K562 (cell line): ENCODE measurements at regions not wholly inside any gene's neighbourhood (a gene's known extent, or its start where the extent isn't known, plus 50 kb on each side); places are given as distances from the start of the nearest gene placed in this dataset.

Experiments used
- ATAC-seq: fragments of 200-7000 bp; cut with Tn5 transposase; 3 replicates; pipeline ENCODE4 v1.9.1; 2020; ENCODE audit warnings: moderate library complexity
- BruUV-seq: library from RNA; stranded (reverse); fragments of 400-500 nt; replicated peaks from 2 replicates; lab custom pipeline; 2021; lab: Mats Ljungman, UMichigan
- CTCF ChIA-PET: fragments of 300-600 bp; formaldehyde crosslinking; extraction: SDS; loops from one replicate; lab custom pipeline; 2021; ENCODE audit warnings: low intra/inter-chr PET ratio; lab: Yijun Ruan, JAX
- POLR2A ChIA-PET: fragments of 300-600, 350-650 bp; sonication (Branson Sonifier 250); formaldehyde crosslinking; extraction: SDS; loops from one replicate; lab custom pipeline; 2021; ENCODE audit warnings: antibody characterized with exemption, inconsistent platforms; lab: Yijun Ruan, JAX
- DNase-seq, 4 experiments: peaks; one replicate each; pipeline versions ENCODE4 v3.0.0 to v3.0.0-alpha.2; 2011 to 2018; ENCODE audit warnings: low spot score in 3 of 4, mixed read lengths in 3 of 4; ENCODE audit errors: extremely low read depth in 1 of 4
- FAIRE-seq: peaks from 2 replicates; lab custom pipeline; 2011; peaks lifted over from hg19 to GRCh38; lab: Jason Lieb, UNC
- H2AFZ ChIP-seq: 2 replicates; pipeline ENCODE4 v1.6.0; 2011; ENCODE audit warnings: low read depth, low read length, control low read depth, inconsistent platforms
- H3K27ac ChIP-seq: fragments of 200-600 bp; 3 replicates; pipeline ENCODE4 v1.8.0; 2011; ENCODE audit warnings: low read depth, mild to moderate bottlenecking, control low read depth, inconsistent platforms, low read length, moderate library complexity, mixed read lengths; ENCODE audit errors: extremely low read depth
- H3K27me3 ChIP-seq, 2 experiments: fragments of 300-600 bp in 1 of 2; 2 replicates in 1 of 2; 3 replicates in 1 of 2; pipeline versions ENCODE4 v1.6.0 to v1.8.0; 2011; ENCODE audit warnings: inconsistent platforms in 2 of 2, low read length in 2 of 2, mild to moderate bottlenecking in 1 of 2, mixed read lengths in 1 of 2, moderate library complexity in 1 of 2; ENCODE audit not compliant: control insufficient read depth in 2 of 2, insufficient read depth in 2 of 2
- H3K36me3 ChIP-seq: fragments of 300-600 bp; 3 replicates; pipeline ENCODE4 v1.8.0; 2011; ENCODE audit warnings: mild to moderate bottlenecking, low read length, inconsistent platforms; ENCODE audit not compliant: control insufficient read depth, insufficient read depth
- H3K4me1 ChIP-seq, 2 experiments: fragments of 200-600 bp in 1 of 2; replicated peaks in 1 of 2; 2 replicates in 1 of 2; 3 replicates in 1 of 2; pipeline versions ENCODE4 v1.5.1 to v1.8.0; 2011; ENCODE audit warnings: inconsistent platforms in 2 of 2, low read length in 2 of 2, mild to moderate bottlenecking in 1 of 2, mixed read lengths in 1 of 2, moderate library complexity in 1 of 2; ENCODE audit not compliant: control insufficient read depth in 2 of 2, insufficient read depth in 2 of 2
- H3K4me2 ChIP-seq: 2 replicates; pipeline ENCODE4 v1.6.1; 2011; ENCODE audit warnings: low read length, control low read depth, inconsistent platforms, mixed read lengths; ENCODE audit not compliant: insufficient read depth
- H3K4me3 ChIP-seq: fragments of 200-600 bp; sonication (generic), shearing (Covaris generic); 2 replicates; pipeline ENCODE4 v1.5.1; 2016; ENCODE audit warnings: control low read depth, inconsistent platforms
- H3K79me2 ChIP-seq: fragments of 200-600 bp; 3 replicates; pipeline ENCODE4 v1.8.0; 2011; ENCODE audit warnings: low read length, inconsistent platforms; ENCODE audit not compliant: control insufficient read depth, insufficient read depth
- H3K9ac ChIP-seq, 2 experiments: 2 replicates each; pipeline versions ENCODE4 v1.6.0 to v1.6.1; 2011; ENCODE audit warnings: low read depth in 2 of 2, low read length in 2 of 2, control low read depth in 1 of 2, inconsistent platforms in 1 of 2, mild to moderate bottlenecking in 1 of 2, mixed read lengths in 1 of 2; ENCODE audit not compliant: insufficient read depth in 1 of 2
- H3K9me1 ChIP-seq: one replicate; pipeline ENCODE4 v1.6.0; 2011; ENCODE audit warnings: inconsistent platforms, mild to moderate bottlenecking, low read length, moderate library complexity; ENCODE audit not compliant: control insufficient read depth, insufficient read depth
- H3K9me3 ChIP-seq: replicated peaks from 2 replicates; pipeline ENCODE4 v1.5.1; 2011; ENCODE audit warnings: low read depth, low read length, inconsistent platforms; ENCODE audit not compliant: control insufficient read depth, insufficient read depth
- H4K20me1 ChIP-seq: replicated peaks from 2 replicates; pipeline ENCODE4 v1.6.1; 2011; ENCODE audit warnings: low read length, inconsistent platforms, mixed read lengths; ENCODE audit not compliant: control insufficient read depth, insufficient read depth
- FOXA3 ChIP-seq, 2 experiments: fragments of 450-650 bp in 1 of 2; sonication (generic) in 1 of 2; formaldehyde crosslinking; IDR thresholded peaks in 1 of 2; conservative IDR thresholded peaks in 1 of 2; 2 replicates each; pipeline versions ENCODE4 v1.4.0 to v1.8.0; 2020 to 2022; ENCODE audit warnings: mild to moderate bottlenecking in 2 of 2, missing genetic modification reagents in 1 of 2
- RFX5 ChIP-seq: IDR thresholded peaks from 2 replicates; pipeline ENCODE4 v1.6.1; 2011; ENCODE audit warnings: low read depth, mild to moderate bottlenecking, improper control_type of control experiment, low read length
- SIRT6 ChIP-seq: IDR thresholded peaks from one replicate; pipeline ENCODE4 v1.6.1; 2012; ENCODE audit warnings: low read depth, mild to moderate bottlenecking, control low read depth, inconsistent platforms, low read length, moderate library complexity
- ZNF311 ChIP-seq: fragments of 250-450 bp; sonication (Bioruptor Pico); IDR thresholded peaks from 2 replicates; pipeline ENCODE4 v1.4.0; 2020; ENCODE audit warnings: mild to moderate bottlenecking, moderate library complexity
- WGBS: fragments of 100-300 bp; shearing (Covaris generic); methylation state at CpG from one replicate; pipeline ENCODE4 v1.1.6; 2016; ENCODE audit warnings: low coverage, mixed read lengths; ENCODE audit not compliant: insufficient coverage; ENCODE audit errors: missing lambda C conversion rate; 5-methylcytosine and 5-hydroxymethylcytosine counted together
- in situ Hi-C: fragments of 300-500 bp; cut with MboI; formaldehyde crosslinking; loops from 4 replicates; pipeline ENCODE4 v1.15.0; 2018; ENCODE audit warnings: inconsistent platforms, mixed read lengths
- intact Hi-C: fragments of 100-400 bp; cut with micrococcal nuclease; formaldehyde crosslinking; loops from 2 replicates; pipeline ENCODE4 v1.14.2; 2022
- TF ChIP-seq, protein P1 (sequence below): fragments of 250-450 bp; sonication (Bioruptor Pico); IDR thresholded peaks from 2 replicates; pipeline ENCODE4 v1.9.0; 2021; ENCODE audit warnings: mild to moderate bottlenecking, inconsistent platforms

DNA sequence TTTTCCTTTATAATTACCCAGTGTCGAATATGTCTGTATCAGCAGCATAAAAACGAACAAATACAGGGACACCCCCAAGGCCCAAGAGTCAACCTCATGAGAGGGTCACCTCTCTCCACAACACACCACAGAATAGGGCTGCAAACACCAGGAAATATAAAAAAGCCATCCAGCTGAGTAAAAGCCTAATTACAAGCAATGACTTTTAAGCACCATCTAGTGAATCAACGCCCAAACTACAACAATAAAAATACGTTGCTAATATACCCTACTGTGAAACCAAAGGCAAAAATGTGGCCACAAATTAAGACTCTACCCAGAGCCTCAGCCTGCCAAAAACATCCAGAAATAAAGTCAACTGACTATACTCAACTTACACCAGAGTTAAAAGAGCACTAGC, 817.9 kb upstream of the NEGR1 start:
- in situ Hi-C loops (no loop called here), intact Hi-C loops (no loop called here)
- H3K4me3 ChIP-seq: no peak overlapping the region
- no peaks in the 10 kb centered on the region for H3K79me2 ChIP-seq
- ChIA-PET CTCF (no interaction called here), POLR2A (no interaction called here)
- no peak overlapping the region for H3K4me2 ChIP-seq
- BruUV-seq: no TSS peak
- FAIRE-seq (no peak), DNase-seq (no peak), ATAC-seq (no peak)
- H2AFZ ChIP-seq: no peak overlapping the region
- no peaks in the 10 kb centered on the region for H3K9me3 ChIP-seq
- WGBS: 0% methylated on average over 4 of the region's 4 CpGs
- H3K27me3 ChIP-seq: no peaks in the 10 kb centered on the region
- no peaks in the 10 kb centered on the region for H4K20me1 ChIP-seq
- H3K9ac ChIP-seq: no peak overlapping the region
- no peaks in the 10 kb centered on the region for H3K4me1 ChIP-seq
- no peaks in the 10 kb centered on the region for H3K9me1 ChIP-seq
- no peak overlapping the region for H3K27ac ChIP-seq
- no peak for TF ChIP-seq SIRT6
- TF ChIP-seq FOXA3 (CRISPR knock-in tag; conservative IDR thresholded peaks at IDR 0.05 in 1 of 2, IDR thresholded peaks at IDR 0.05 in 1 of 2): no peak
- TF ChIP-seq RFX5: no peak
- TF ChIP-seq, protein P1, sequence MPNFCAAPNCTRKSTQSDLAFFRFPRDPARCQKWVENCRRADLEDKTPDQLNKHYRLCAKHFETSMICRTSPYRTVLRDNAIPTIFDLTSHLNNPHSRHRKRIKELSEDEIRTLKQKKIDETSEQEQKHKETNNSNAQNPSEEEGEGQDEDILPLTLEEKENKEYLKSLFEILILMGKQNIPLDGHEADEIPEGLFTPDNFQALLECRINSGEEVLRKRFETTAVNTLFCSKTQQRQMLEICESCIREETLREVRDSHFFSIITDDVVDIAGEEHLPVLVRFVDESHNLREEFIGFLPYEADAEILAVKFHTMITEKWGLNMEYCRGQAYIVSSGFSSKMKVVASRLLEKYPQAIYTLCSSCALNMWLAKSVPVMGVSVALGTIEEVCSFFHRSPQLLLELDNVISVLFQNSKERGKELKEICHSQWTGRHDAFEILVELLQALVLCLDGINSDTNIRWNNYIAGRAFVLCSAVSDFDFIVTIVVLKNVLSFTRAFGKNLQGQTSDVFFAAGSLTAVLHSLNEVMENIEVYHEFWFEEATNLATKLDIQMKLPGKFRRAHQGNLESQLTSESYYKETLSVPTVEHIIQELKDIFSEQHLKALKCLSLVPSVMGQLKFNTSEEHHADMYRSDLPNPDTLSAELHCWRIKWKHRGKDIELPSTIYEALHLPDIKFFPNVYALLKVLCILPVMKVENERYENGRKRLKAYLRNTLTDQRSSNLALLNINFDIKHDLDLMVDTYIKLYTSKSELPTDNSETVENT (CRISPR knock-in tag): no peak
- TF ChIP-seq ZNF311 (CRISPR knock-in tag): no peak
- H3K36me3 ChIP-seq: no peaks in the 10 kb centered on the region
